ENCODE measurements at regions not wholly inside any gene's neighbourhood (a gene's known extent, or its start where the extent isn't known, plus 50 kb on each side); places are given as distances from the start of the nearest gene placed in this dataset.
"Not testable (repeated sequence)": the region's sequence is repeated elsewhere in the genome, so short reads cannot be mapped to it uniquely, and the experiment has no call there.

GRCh38 chr10:84739126-84739525, 410.7 kb downstream of the CCSER2 start:
- not testable (repeated sequence) for DNase-seq (ENCODE audit: low spot score in 2 of 2); H3K9me3 Mint-ChIP-seq; H3K36me3 Mint-ChIP-seq; H3K27ac Mint-ChIP-seq; ATAC-seq

- Mint-ChIP-seq H3K27ac (no peak overlapping the region), H3K36me3 (no peaks in the 10 kb centered on the region), H3K9me3 (peaks cover 0 to 4% of the 10 kb centered on the region in 2 donors)
- DNase-seq (ENCODE audit: low spot score in 2 of 2) (no peak), ATAC-seq (no peak)
Measured at GRCh38 chr10:84739641-84740040, 411.3 kb downstream of the CCSER2 start.

- no peaks in the 10 kb centered on the region for H3K36me3 Mint-ChIP-seq
- DNase-seq (ENCODE audit: low spot score in 2 of 2) (no peak), ATAC-seq (no peak)
- peaks cover 0 to 4% of the 10 kb centered on the region in 2 donors for H3K9me3 Mint-ChIP-seq
- no peak overlapping the region for H3K27ac Mint-ChIP-seq
Measured at GRCh38 chr10:84743483-84743882, 415.1 kb downstream of the CCSER2 start.

GRCh38 chr10:84755311-84755710, 426.9 kb downstream of the CCSER2 start:
- no peaks in the 10 kb centered on the region for H3K36me3 Mint-ChIP-seq
- DNase-seq (ENCODE audit: low spot score in 2 of 2) (no peak), ATAC-seq (no peak)
- no peak overlapping the region for H3K27ac Mint-ChIP-seq
- no peaks in the 10 kb centered on the region for H3K9me3 Mint-ChIP-seq

GRCh38 chr10:84756653-84757052, 428.3 kb downstream of the CCSER2 start:
- H3K36me3 Mint-ChIP-seq; DNase-seq (ENCODE audit: low spot score in 2 of 2); H3K27ac Mint-ChIP-seq; H3K9me3 Mint-ChIP-seq; ATAC-seq: not testable (repeated sequence)

- not testable (repeated sequence) for H3K9me3 Mint-ChIP-seq; H3K36me3 Mint-ChIP-seq; H3K27ac Mint-ChIP-seq; ATAC-seq; DNase-seq (ENCODE audit: low spot score in 2 of 2)
Measured at GRCh38 chr10:84761994-84762614, 433.7 kb downstream of the CCSER2 start.

- H3K27ac Mint-ChIP-seq = no peak overlapping the region
- H3K36me3 Mint-ChIP-seq = no peaks in the 10 kb centered on the region
- no peak for ATAC-seq
- no peak for DNase-seq (ENCODE audit: low spot score in 2 of 2)
- peaks cover 0 to under 1% of the 10 kb centered on the region in 2 donors for H3K9me3 Mint-ChIP-seq
Measured at GRCh38 chr10:84762754-84763394, 434.5 kb downstream of the CCSER2 start.

GRCh38 chr10:84763965-84764364, 435.6 kb downstream of the CCSER2 start:
- DNase-seq (ENCODE audit: low spot score in 2 of 2) = no peak
- Mint-ChIP-seq H3K9me3 (peaks cover 0 to 4% of the 10 kb centered on the region in 2 donors), H3K36me3 (no peaks in the 10 kb centered on the region), H3K27ac (no peak overlapping the region)
- no peak for ATAC-seq

GRCh38 chr10:84765086-84765485, 436.7 kb downstream of the CCSER2 start:
- peaks cover 0 to 4% of the 10 kb centered on the region in 2 donors for H3K9me3 Mint-ChIP-seq

GRCh38 chr10:84765656-84766055, 437.3 kb downstream of the CCSER2 start:
- DNase-seq (ENCODE audit: low spot score in 2 of 2) (no peak), ATAC-seq (no peak)
- H3K36me3 Mint-ChIP-seq = no peaks in the 10 kb centered on the region
- H3K9me3 Mint-ChIP-seq = peaks cover 0 to 4% of the 10 kb centered on the region in 2 donors
- H3K27ac Mint-ChIP-seq = no peak overlapping the region

More at GRCh38 chr10:84765086-84765485, 436.7 kb downstream of the CCSER2 start:
- H3K36me3 Mint-ChIP-seq = no peaks in the 10 kb centered on the region
- H3K27ac Mint-ChIP-seq = no peak overlapping the region
- DNase-seq (ENCODE audit: low spot score in 2 of 2) (no peak), ATAC-seq (no peak)

- no peaks in the 10 kb centered on the region for H3K36me3 Mint-ChIP-seq
- no peak for ATAC-seq
- H3K9me3 Mint-ChIP-seq = peaks cover 0 to 11% of the 10 kb centered on the region in 2 donors
- DNase-seq (ENCODE audit: low spot score in 2 of 2) = no peak
- H3K27ac Mint-ChIP-seq = no peak overlapping the region
Measured at GRCh38 chr10:84766923-84767322, 438.5 kb downstream of the CCSER2 start.

- Mint-ChIP-seq H3K9me3 (peaks cover 0 to 11% of the 10 kb centered on the region in 2 donors), H3K36me3 (no peaks in the 10 kb centered on the region), H3K27ac (no peak overlapping the region)
- no peak for DNase-seq (ENCODE audit: low spot score in 2 of 2)
- no peak for ATAC-seq
Measured at GRCh38 chr10:84768132-84768531, 439.7 kb downstream of the CCSER2 start.

GRCh38 chr10:84770824-84771223, 442.4 kb downstream of the CCSER2 start:
- H3K27ac Mint-ChIP-seq = no peak overlapping the region
- H3K36me3 Mint-ChIP-seq = no peaks in the 10 kb centered on the region
- ATAC-seq (no peak), DNase-seq (ENCODE audit: low spot score in 2 of 2) (no peak)
- peaks cover 4 to 11% of the 10 kb centered on the region in 2 donors for H3K9me3 Mint-ChIP-seq

GRCh38 chr10:84783386-84783785, 455.0 kb downstream of the CCSER2 start:
- ATAC-seq (peak in 1 of 2 donors; percentile 48), DNase-seq (ENCODE audit: low spot score in 2 of 2) (no peak)
- Mint-ChIP-seq H3K9me3 (no peaks in the 10 kb centered on the region), H3K36me3 (no peaks in the 10 kb centered on the region), H3K27ac (no peak overlapping the region)

GRCh38 chr10:84783909-84784308, 455.5 kb downstream of the CCSER2 start:
- Mint-ChIP-seq H3K27ac (no peak overlapping the region), H3K9me3 (no peaks in the 10 kb centered on the region), H3K36me3 (no peaks in the 10 kb centered on the region)
- ATAC-seq (no peak), DNase-seq (ENCODE audit: low spot score in 2 of 2) (no peak)

- Mint-ChIP-seq H3K36me3 (no peaks in the 10 kb centered on the region), H3K9me3 (no peaks in the 10 kb centered on the region), H3K27ac (no peak overlapping the region)
- ATAC-seq = no peak
- no peak for DNase-seq (ENCODE audit: low spot score in 2 of 2)
Measured at GRCh38 chr10:84784749-84785148, 456.4 kb downstream of the CCSER2 start.

- Mint-ChIP-seq H3K36me3 (no peaks in the 10 kb centered on the region), H3K9me3 (no peaks in the 10 kb centered on the region), H3K27ac (no peak overlapping the region)
- no peak for ATAC-seq
- DNase-seq (ENCODE audit: low spot score in 2 of 2) = no peak
Measured at GRCh38 chr10:84789026-84789425, 460.6 kb downstream of the CCSER2 start.

GRCh38 chr10:84798312-84798711, 469.9 kb downstream of the CCSER2 start:
- H3K27ac Mint-ChIP-seq = no peak overlapping the region

More at GRCh38 chr10:84798312-84798711, 469.9 kb downstream of the CCSER2 start:
- H3K36me3 Mint-ChIP-seq = no peaks in the 10 kb centered on the region
- no peak for DNase-seq (ENCODE audit: low spot score in 2 of 2)
- no peak for ATAC-seq
- no peaks in the 10 kb centered on the region for H3K9me3 Mint-ChIP-seq

Data from activated naive CD4-positive, alpha-beta T cell treated with anti-CD3 and anti-CD28 coated beads, Interleukin-2, amount 50 U/mL, for 72 hours (primary cell).